ENCODE measurements at regions not wholly inside any gene's neighbourhood (a gene's known extent, or its start where the extent isn't known, plus 50 kb on each side); places are given as distances from the start of the nearest gene placed in this dataset.

DNA sequence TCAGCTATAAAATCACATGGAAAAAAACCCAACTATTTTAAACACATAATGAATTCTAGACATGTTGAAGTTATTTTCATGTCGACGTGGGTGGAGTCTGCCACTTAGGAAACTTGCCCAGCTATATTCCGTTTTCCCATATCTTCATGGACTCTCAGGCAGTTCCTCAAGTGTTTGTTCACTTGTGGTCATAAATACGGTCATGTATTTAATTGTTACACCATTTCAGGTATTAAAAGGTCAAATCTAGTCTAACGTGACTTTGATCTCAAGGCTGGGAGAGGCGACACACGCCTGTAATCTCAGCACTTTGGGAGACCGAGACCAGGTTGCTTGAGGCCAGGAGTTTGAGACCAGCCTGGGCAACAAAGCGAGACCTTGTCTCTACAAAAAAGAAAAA, 346.9 kb downstream of the PBX1 start:
- no peak for DNase-seq (ENCODE audit: low read depth)
- H3K4me3 ChIP-seq (ENCODE audit: low read depth, low read length): no peak overlapping the region

- DNase-seq (ENCODE audit: low read depth): no peak
- H3K4me3 ChIP-seq (ENCODE audit: low read depth, low read length): no peak overlapping the region
These were observed 343.5 kb downstream of the PBX1 start for GRCh38 chr1:164902491-164902890.

All from skeletal muscle cell (primary cell).